ENCODE measurements at regions not wholly inside any gene's neighbourhood (a gene's known extent, or its start where the extent isn't known, plus 50 kb on each side); places are given as distances from the start of the nearest gene placed in this dataset.
"Not testable (repeated sequence)": the region's sequence is repeated elsewhere in the genome, so short reads cannot be mapped to it uniquely, and the experiment has no call there.

DNA sequence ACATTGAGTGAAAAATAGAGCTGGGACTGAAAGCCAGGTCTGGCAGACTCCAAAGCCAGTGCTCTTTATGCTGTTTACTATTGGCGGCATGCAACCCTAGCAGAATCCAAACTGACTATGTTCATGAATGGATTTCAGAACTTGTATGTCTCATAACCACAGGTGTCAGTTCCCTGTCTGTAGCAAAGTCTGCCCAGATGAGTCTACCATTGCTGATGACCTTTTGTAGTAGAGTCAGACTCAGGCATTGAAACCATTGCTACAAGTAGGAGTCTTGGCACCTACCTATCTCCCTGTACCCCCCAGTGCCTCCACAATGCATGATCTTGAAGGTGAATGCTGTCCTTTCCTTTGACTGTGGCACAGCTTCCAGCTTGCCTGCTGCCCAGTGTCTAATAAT lies 157.2 kb upstream of the ROPN1 start:
- Histone ChIP-seq H3K36me3 (ENCODE audit: control insufficient read depth in 1 of 2, insufficient read depth in 2 of 2, low read length in 2 of 2) (no peaks in the 10 kb centered on the region), H3K27ac (ENCODE audit: low read depth, low read length) (no peak overlapping the region)

DNA sequence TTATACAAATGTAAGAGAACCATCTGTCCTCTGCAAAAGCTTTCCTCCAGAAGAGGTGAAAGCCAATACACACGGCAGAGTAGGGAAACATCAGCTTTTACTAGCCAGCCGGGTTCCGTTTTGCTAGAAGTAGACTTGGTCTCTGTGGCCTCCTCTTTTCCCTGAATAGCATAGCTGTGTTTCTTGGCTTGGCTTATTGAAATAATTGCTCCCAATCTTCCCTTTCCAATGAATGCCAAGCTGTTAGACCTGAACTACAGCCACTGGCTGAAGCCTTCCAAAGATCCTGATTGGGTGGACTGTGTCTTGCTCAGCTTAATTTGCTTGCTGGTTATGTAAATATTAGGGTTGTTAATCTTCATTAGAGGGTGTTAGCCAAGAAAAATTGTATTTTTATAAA lies 157.8 kb upstream of the ROPN1 start:
- H3K36me3 ChIP-seq (ENCODE audit: control insufficient read depth in 1 of 2, insufficient read depth in 2 of 2, low read length in 2 of 2) = no peaks in the 10 kb centered on the region
- no peaks in the 10 kb centered on the region for H3K27me3 ChIP-seq (ENCODE audit: control insufficient read depth in 1 of 2, insufficient read depth in 2 of 2, low read length in 2 of 2)
- H3K9me3 ChIP-seq (ENCODE audit: control insufficient read depth in 1 of 2, low read length in 2 of 2) = no peaks in the 10 kb centered on the region
- H3K4me3 ChIP-seq (ENCODE audit: low read depth in 1 of 2, low read length in 2 of 2) = no peak overlapping the region
- H3K9ac ChIP-seq (ENCODE audit: low read depth in 1 of 2, low read length in 2 of 2) = no peak overlapping the region
- no peak overlapping the region for H3K27ac ChIP-seq (ENCODE audit: low read depth, low read length)
- no peaks in the 10 kb centered on the region for H3K4me1 ChIP-seq (ENCODE audit: control insufficient read depth in 1 of 2, insufficient read depth in 2 of 2, low read length in 2 of 2)

More for the DNA sequence above, 157.2 kb upstream of the ROPN1 start:
- no peaks in the 10 kb centered on the region for H3K27me3 ChIP-seq (ENCODE audit: control insufficient read depth in 1 of 2, insufficient read depth in 2 of 2, low read length in 2 of 2)
- H3K9ac ChIP-seq (ENCODE audit: low read depth in 1 of 2, low read length in 2 of 2) = no peak overlapping the region
- no peaks in the 10 kb centered on the region for H3K4me1 ChIP-seq (ENCODE audit: control insufficient read depth in 1 of 2, insufficient read depth in 2 of 2, low read length in 2 of 2)
- no peak overlapping the region for H3K4me3 ChIP-seq (ENCODE audit: low read depth in 1 of 2, low read length in 2 of 2)
- H3K9me3 ChIP-seq (ENCODE audit: control insufficient read depth in 1 of 2, low read length in 2 of 2) = no peaks in the 10 kb centered on the region

DNA sequence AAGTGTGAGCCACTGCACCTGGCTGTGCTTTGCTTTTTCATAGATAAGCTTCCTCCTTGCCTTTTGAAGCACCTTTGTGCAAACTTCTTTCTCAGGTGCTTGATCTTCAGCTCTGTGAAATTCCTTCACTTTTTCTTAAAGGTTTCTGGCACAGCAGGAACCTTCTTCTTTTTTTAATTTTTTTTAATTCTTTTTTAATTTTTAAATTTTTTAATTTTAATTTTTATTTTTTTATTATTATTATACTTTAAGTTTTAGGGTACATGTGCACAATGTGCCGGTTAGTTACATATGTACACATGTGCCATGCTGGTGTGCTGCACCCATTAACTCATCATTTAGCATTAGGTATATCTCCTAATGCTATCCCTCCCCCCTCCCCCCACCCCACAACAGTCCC lies 161.0 kb upstream of the ROPN1 start:
- H3K4me3 ChIP-seq (ENCODE audit: low read depth in 1 of 2, low read length in 2 of 2); H3K4me1 ChIP-seq (ENCODE audit: control insufficient read depth in 1 of 2, insufficient read depth in 2 of 2, low read length in 2 of 2); H3K9me3 ChIP-seq (ENCODE audit: control insufficient read depth in 1 of 2, low read length in 2 of 2); H3K27me3 ChIP-seq (ENCODE audit: control insufficient read depth in 1 of 2, insufficient read depth in 2 of 2, low read length in 2 of 2); H3K27ac ChIP-seq (ENCODE audit: low read depth, low read length); H3K36me3 ChIP-seq (ENCODE audit: control insufficient read depth in 1 of 2, insufficient read depth in 2 of 2, low read length in 2 of 2); H3K9ac ChIP-seq (ENCODE audit: low read depth in 1 of 2, low read length in 2 of 2): not testable (repeated sequence)

DNA sequence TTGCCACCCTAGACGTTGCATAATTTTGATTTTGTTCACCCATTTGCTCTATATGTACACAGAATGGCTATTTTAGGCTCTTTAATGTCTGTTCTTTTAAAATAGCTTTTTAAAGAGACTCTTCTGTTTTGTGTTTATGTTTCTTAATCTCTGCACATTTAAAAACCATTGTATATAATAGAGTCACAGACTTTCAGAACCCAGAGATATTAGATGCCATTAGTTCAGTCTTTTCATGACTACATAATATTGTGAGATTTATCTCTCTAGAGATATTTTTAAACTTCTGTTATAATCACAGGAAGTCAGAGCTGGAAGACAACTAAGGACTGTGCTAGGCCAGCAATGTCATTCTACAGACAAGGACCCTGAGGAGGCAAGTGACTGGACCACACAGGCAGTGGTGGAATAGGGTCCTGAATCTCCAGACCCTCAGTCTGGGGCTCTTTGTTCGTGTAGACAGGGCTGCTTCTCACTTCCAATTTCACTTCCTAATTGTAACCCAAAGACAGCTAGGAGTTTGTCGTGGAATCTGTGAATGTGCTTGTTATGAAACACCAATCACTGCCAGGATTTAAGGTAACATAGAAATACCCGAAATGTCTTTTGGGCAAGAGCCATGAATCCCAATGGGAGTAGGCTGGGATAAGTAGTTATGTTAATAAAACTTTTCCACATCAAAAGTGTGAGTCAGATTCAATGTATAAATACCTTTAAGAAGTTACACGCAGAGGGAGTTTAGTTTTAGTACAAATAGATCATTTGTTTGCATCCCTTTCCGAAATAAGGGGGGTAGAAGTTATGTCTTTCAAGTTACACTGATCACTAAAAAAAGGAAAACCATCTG lies 165.2 kb upstream of the ROPN1 start:
- Histone ChIP-seq H3K9ac (ENCODE audit: low read depth in 1 of 2, low read length in 2 of 2) (no peak overlapping the region), H3K27me3 (ENCODE audit: control insufficient read depth in 1 of 2, insufficient read depth in 2 of 2, low read length in 2 of 2) (no peaks in the 10 kb centered on the region), H3K36me3 (ENCODE audit: control insufficient read depth in 1 of 2, insufficient read depth in 2 of 2, low read length in 2 of 2) (no peaks in the 10 kb centered on the region), H3K4me1 (ENCODE audit: control insufficient read depth in 1 of 2, insufficient read depth in 2 of 2, low read length in 2 of 2) (no peaks in the 10 kb centered on the region), H3K27ac (ENCODE audit: low read depth, low read length) (no peak overlapping the region), H3K9me3 (ENCODE audit: control insufficient read depth in 1 of 2, low read length in 2 of 2) (no peaks in the 10 kb centered on the region), H3K4me3 (ENCODE audit: low read depth in 1 of 2, low read length in 2 of 2) (no peak overlapping the region)

DNA sequence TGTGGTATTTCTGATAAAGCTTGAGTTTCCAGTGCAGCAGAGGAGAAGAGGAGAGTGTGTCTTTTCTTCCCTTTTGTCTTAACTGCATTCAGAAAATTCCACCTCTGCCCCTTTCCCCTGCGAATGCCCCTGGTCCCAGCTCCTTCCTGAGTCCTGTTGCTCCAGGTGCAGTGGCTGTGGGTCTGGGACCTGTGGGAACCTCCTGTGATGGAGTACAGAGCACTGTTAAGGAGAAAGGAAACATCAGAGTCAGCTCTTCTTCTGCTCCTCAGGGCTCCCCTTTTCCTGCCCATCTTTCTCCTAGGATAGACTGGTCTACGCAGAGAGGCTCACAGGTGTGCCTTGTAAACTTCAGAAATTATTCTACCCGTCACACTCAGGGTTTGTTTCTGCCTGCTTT lies 165.8 kb upstream of the ROPN1 start:
- H3K9ac ChIP-seq (ENCODE audit: low read depth in 1 of 2, low read length in 2 of 2) = no peak overlapping the region
- H3K4me1 ChIP-seq (ENCODE audit: control insufficient read depth in 1 of 2, insufficient read depth in 2 of 2, low read length in 2 of 2) = no peaks in the 10 kb centered on the region
- no peak overlapping the region for H3K27ac ChIP-seq (ENCODE audit: low read depth, low read length)
- H3K27me3 ChIP-seq (ENCODE audit: control insufficient read depth in 1 of 2, insufficient read depth in 2 of 2, low read length in 2 of 2) = no peaks in the 10 kb centered on the region
- H3K36me3 ChIP-seq (ENCODE audit: control insufficient read depth in 1 of 2, insufficient read depth in 2 of 2, low read length in 2 of 2) = no peaks in the 10 kb centered on the region
- no peaks in the 10 kb centered on the region for H3K9me3 ChIP-seq (ENCODE audit: control insufficient read depth in 1 of 2, low read length in 2 of 2)
- no peak overlapping the region for H3K4me3 ChIP-seq (ENCODE audit: low read depth in 1 of 2, low read length in 2 of 2)

DNA sequence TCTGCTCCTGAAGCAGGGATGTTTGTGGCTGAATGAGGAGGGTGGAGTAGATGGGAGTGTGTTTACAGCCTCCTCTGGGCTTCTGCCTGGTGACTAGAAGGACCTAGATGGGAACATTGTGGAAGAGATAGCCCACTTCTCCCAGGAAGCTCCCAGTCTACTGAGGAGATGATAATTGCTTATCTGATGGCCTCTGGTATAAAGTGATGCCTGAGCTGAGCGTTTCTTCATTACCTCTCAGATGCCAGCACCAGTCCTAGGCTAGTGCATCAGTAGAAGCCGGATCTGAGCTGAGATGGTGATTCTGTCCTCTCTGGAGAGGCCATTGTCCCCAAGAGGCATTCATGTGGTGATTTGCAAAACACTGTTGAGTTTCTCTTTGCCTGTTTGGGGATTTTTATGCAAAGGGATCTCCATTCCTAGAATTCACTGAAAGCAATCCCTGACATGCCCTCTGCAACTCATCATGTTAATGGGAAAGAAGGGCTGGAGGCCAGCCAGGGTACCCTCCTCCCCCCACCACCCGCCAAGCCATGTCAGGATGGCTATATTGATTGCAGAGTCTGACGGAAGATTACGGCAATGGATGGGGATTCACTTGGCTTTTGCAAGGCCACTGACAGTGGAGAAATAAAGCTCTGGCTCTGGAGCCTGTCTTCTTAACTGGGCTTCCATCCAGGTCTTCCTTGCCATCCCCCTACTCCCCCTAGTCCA lies 166.4 kb upstream of the ROPN1 start:
- Histone ChIP-seq H3K27ac (ENCODE audit: low read depth, low read length) (no peak overlapping the region), H3K27me3 (ENCODE audit: control insufficient read depth in 1 of 2, insufficient read depth in 2 of 2, low read length in 2 of 2) (no peaks in the 10 kb centered on the region), H3K9ac (ENCODE audit: low read depth in 1 of 2, low read length in 2 of 2) (no peak overlapping the region), H3K4me1 (ENCODE audit: control insufficient read depth in 1 of 2, insufficient read depth in 2 of 2, low read length in 2 of 2) (no peaks in the 10 kb centered on the region), H3K4me3 (ENCODE audit: low read depth in 1 of 2, low read length in 2 of 2) (no peak overlapping the region), H3K36me3 (ENCODE audit: control insufficient read depth in 1 of 2, insufficient read depth in 2 of 2, low read length in 2 of 2) (no peaks in the 10 kb centered on the region), H3K9me3 (ENCODE audit: control insufficient read depth in 1 of 2, low read length in 2 of 2) (no peaks in the 10 kb centered on the region)

DNA sequence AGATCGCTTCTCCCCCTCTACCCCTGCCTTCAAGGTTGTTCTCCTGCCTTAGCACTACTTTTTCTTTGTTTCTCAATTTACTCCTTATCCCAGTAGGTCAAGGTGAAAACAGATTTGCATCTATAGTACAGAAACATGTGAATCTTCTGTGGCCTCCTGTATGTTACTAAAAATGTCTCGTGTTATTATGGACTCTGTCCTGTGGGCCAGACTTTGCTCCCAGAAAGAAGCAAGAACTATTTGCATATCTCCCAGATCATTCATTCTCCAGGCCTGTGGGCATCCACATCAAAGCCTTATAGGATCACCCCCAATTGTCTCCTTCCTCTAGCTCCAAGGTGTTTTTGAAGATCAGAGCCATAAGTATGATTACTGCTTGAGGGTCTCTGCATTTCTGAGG lies 169.5 kb upstream of the ROPN1 start:
- no peak overlapping the region for H3K27ac ChIP-seq (ENCODE audit: low read depth, low read length)
- H3K9me3 ChIP-seq (ENCODE audit: control insufficient read depth in 1 of 2, low read length in 2 of 2) = no peaks in the 10 kb centered on the region
- H3K27me3 ChIP-seq (ENCODE audit: control insufficient read depth in 1 of 2, insufficient read depth in 2 of 2, low read length in 2 of 2) = no peaks in the 10 kb centered on the region
- H3K4me1 ChIP-seq (ENCODE audit: control insufficient read depth in 1 of 2, insufficient read depth in 2 of 2, low read length in 2 of 2) = no peaks in the 10 kb centered on the region
- H3K9ac ChIP-seq (ENCODE audit: low read depth in 1 of 2, low read length in 2 of 2) = no peak overlapping the region
- H3K36me3 ChIP-seq (ENCODE audit: control insufficient read depth in 1 of 2, insufficient read depth in 2 of 2, low read length in 2 of 2) = no peaks in the 10 kb centered on the region
- no peak overlapping the region for H3K4me3 ChIP-seq (ENCODE audit: low read depth in 1 of 2, low read length in 2 of 2)

DNA sequence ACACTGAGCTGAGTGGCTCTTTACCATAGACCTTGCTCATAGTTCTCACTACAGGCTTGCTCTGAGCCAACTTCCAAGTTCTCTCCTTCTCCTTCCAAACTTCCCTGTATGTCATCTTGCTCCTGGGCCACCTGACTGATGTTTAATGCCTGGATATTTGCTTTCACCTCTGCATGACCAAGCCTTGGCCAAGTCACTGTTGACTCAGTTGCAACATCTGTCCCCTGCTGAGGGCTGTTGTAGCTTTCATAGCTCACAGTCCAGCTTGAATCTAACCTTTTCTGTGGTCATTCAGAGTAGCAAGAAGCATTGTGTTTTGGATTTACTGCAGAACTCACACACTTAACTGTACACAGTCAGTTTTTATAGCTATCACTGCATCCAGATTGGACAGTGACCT lies 171.8 kb upstream of the ROPN1 start:
- no peaks in the 10 kb centered on the region for H3K36me3 ChIP-seq (ENCODE audit: control insufficient read depth in 1 of 2, insufficient read depth in 2 of 2, low read length in 2 of 2)
- H3K4me3 ChIP-seq (ENCODE audit: low read depth in 1 of 2, low read length in 2 of 2) = no peak overlapping the region
- H3K4me1 ChIP-seq (ENCODE audit: control insufficient read depth in 1 of 2, insufficient read depth in 2 of 2, low read length in 2 of 2) = no peaks in the 10 kb centered on the region
- no peaks in the 10 kb centered on the region for H3K27me3 ChIP-seq (ENCODE audit: control insufficient read depth in 1 of 2, insufficient read depth in 2 of 2, low read length in 2 of 2)
- H3K9ac ChIP-seq (ENCODE audit: low read depth in 1 of 2, low read length in 2 of 2) = no peak overlapping the region
- no peaks in the 10 kb centered on the region for H3K9me3 ChIP-seq (ENCODE audit: control insufficient read depth in 1 of 2, low read length in 2 of 2)
- no peak overlapping the region for H3K27ac ChIP-seq (ENCODE audit: low read depth, low read length)

DNA sequence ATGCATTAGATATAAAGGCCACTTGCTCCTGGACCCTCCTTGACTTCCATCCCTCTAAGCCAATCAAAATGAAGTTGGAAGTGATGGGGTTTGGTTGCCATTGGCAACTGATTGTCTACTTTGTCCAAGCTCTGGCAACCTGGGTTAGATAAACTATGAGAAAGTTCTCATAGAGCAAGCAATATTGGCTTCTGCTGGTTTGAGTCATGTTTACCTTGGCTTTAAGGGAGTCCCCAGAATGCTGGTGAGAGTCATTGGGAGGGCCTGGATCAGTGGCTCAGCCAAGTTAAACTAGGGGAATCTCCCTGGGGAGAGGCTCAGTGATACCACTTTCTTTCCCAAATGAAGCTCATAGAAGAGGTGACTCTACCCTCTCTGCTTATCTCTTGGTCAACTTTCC lies 176.3 kb upstream of the ROPN1 start:
- Histone ChIP-seq H3K4me3 (ENCODE audit: low read depth in 1 of 2, low read length in 2 of 2) (no peak overlapping the region), H3K9me3 (ENCODE audit: control insufficient read depth in 1 of 2, low read length in 2 of 2) (no peaks in the 10 kb centered on the region), H3K36me3 (ENCODE audit: control insufficient read depth in 1 of 2, insufficient read depth in 2 of 2, low read length in 2 of 2) (no peaks in the 10 kb centered on the region), H3K27ac (ENCODE audit: low read depth, low read length) (no peak overlapping the region), H3K27me3 (ENCODE audit: control insufficient read depth in 1 of 2, insufficient read depth in 2 of 2, low read length in 2 of 2) (no peaks in the 10 kb centered on the region), H3K9ac (ENCODE audit: low read depth in 1 of 2, low read length in 2 of 2) (no peak overlapping the region), H3K4me1 (ENCODE audit: control insufficient read depth in 1 of 2, insufficient read depth in 2 of 2, low read length in 2 of 2) (no peaks in the 10 kb centered on the region)

DNA sequence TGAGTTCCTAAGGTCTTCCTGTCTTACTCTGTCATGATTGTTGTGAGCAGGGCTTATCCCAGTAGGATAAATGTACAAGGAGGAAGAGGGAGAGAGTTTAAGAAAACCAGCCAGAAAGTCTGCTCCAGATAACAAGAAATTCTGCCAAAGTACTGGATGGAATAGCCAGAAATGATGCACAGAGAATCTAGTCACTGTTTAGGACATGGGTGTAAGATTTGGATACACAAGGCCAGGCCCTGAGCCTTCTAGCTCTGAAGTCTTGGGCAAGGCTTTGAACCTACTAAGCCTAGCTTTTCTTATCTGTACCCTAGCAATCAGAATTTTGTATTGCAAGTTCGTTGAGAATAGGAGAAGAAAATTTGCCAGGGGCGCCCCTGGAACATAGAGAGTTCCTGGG lies 180.4 kb upstream of the ROPN1 start:
- no peaks in the 10 kb centered on the region for H3K9me3 ChIP-seq (ENCODE audit: control insufficient read depth in 1 of 2, low read length in 2 of 2)
- H3K36me3 ChIP-seq (ENCODE audit: control insufficient read depth in 1 of 2, insufficient read depth in 2 of 2, low read length in 2 of 2) = no peaks in the 10 kb centered on the region
- no peaks in the 10 kb centered on the region for H3K27me3 ChIP-seq (ENCODE audit: control insufficient read depth in 1 of 2, insufficient read depth in 2 of 2, low read length in 2 of 2)
- no peak overlapping the region for H3K4me3 ChIP-seq (ENCODE audit: low read depth in 1 of 2, low read length in 2 of 2)
- H3K4me1 ChIP-seq (ENCODE audit: control insufficient read depth in 1 of 2, insufficient read depth in 2 of 2, low read length in 2 of 2) = no peaks in the 10 kb centered on the region
- no peak overlapping the region for H3K27ac ChIP-seq (ENCODE audit: low read depth, low read length)
- no peak overlapping the region for H3K9ac ChIP-seq (ENCODE audit: low read depth in 1 of 2, low read length in 2 of 2)

Data from duodenal mucosa (tissue), 2 donors.